ENCODE measurements at regions not wholly inside any gene's neighbourhood (a gene's known extent, or its start where the extent isn't known, plus 50 kb on each side); places are given as distances from the start of the nearest gene placed in this dataset.

DNA sequence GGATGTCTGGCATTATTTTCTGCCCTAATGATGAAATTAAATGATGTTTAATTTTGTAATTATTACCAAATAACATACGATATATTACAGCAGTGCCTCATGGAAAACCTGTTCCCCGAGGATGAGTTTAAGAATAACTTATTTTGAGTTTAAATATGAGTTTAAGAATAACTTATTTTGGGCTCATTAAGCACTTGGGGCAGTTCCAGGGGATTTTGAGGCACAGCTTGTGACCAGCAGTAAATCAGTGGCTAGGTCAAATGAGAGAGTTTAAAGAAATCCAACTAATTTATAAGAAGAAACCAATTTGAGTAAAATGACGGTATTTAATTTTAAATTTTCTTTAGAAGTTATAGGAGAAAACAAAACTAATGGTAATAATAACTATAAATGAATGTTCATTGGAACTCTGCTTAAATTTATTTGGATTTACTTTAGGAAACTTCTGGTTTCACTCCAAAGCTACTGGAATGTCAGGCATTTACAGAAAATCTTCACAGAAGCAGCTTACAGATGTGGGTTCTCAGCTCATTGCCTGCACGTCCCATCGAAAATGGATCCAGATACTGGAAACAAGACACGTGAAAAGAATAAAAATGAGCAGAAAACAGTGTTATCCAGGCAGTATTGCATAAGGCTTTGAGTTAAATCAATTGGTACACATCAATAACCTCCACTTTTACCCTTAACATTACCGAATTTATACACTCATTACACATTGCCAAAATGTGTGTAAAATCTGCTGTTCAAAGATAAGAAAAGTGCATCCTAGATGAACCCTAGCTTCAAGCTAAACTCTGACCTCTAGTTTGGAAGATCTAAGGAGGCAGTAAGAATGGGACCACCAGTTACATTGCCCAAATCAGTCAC is 784.5 kb upstream of the IGFBP3 start:
- H3K4me3 ChIP-seq (ENCODE audit: control extremely low read depth in 1 of 5, extremely low read depth in 1 of 5, insufficient read depth in 1 of 5, low read depth in 2 of 5, low read length in 4 of 5), result no peak overlapping the region
- ChIA-PET CTCF (no interaction called here), POLR2A (no interaction called here)
- no peak overlapping the region for H3K9ac ChIP-seq (ENCODE audit: low read length)
- no peak overlapping the region for H2AFZ ChIP-seq (ENCODE audit: insufficient read depth, low read depth, low read length, poor library complexity, severe bottlenecking)
- Mint-ChIP-seq H3K9me3 (ENCODE audit: insufficient read depth) (no peaks in the 10 kb centered on the region), H3K27me3 (no peaks in the 10 kb centered on the region), H3K27ac (no peak overlapping the region), H3K4me3 (no peak overlapping the region), H3K4me1 (no peaks in the 10 kb centered on the region)
- H3K4me2 ChIP-seq (replicated peaks; ENCODE audit: low read depth, low read length, poor library complexity, severe bottlenecking), result no peak overlapping the region
- H3K27me3 ChIP-seq (replicated peaks in 1 of 4; ENCODE audit: control extremely low read depth in 1 of 4, control insufficient read depth in 3 of 4, insufficient read depth in 4 of 4, low read length in 3 of 4), result no peaks in the 10 kb centered on the region
- ATAC-seq (ENCODE audit: low read depth) (no peak), DNase-seq (no peak)
- no peak for TF ChIP-seq EZH2 (IDR thresholded peaks at IDR 0.05; ENCODE audit: borderline replicate concordance, insufficient read depth, low read depth, low read length, poor library complexity, severe bottlenecking)
- TF ChIP-seq, protein P1, sequence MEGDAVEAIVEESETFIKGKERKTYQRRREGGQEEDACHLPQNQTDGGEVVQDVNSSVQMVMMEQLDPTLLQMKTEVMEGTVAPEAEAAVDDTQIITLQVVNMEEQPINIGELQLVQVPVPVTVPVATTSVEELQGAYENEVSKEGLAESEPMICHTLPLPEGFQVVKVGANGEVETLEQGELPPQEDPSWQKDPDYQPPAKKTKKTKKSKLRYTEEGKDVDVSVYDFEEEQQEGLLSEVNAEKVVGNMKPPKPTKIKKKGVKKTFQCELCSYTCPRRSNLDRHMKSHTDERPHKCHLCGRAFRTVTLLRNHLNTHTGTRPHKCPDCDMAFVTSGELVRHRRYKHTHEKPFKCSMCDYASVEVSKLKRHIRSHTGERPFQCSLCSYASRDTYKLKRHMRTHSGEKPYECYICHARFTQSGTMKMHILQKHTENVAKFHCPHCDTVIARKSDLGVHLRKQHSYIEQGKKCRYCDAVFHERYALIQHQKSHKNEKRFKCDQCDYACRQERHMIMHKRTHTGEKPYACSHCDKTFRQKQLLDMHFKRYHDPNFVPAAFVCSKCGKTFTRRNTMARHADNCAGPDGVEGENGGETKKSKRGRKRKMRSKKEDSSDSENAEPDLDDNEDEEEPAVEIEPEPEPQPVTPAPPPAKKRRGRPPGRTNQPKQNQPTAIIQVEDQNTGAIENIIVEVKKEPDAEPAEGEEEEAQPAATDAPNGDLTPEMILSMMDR (IDR thresholded peaks at IDR 0.05), result no peak
- no peaks in the 10 kb centered on the region for H3K79me2 ChIP-seq (ENCODE audit: control insufficient read depth, insufficient read depth, low read length)
- no peaks in the 10 kb centered on the region for H3K4me1 ChIP-seq (ENCODE audit: control insufficient read depth in 2 of 2, insufficient read depth in 2 of 2, low read length in 2 of 2)
- WGBS (ENCODE audit: insufficient coverage), result 83% methylated on average over 1 of the region's 7 CpGs
- intact Hi-C loops (cut with micrococcal nuclease), result no loop called here
- H3K9me3 ChIP-seq (ENCODE audit: control extremely low read depth in 1 of 3, control insufficient read depth in 2 of 3, insufficient read depth in 1 of 3, low read length in 2 of 3), result no peaks in the 10 kb centered on the region
- no peak overlapping the region for H3K27ac ChIP-seq (ENCODE audit: low read length in 2 of 2)
- no peaks in the 10 kb centered on the region for H4K20me1 ChIP-seq (ENCODE audit: control insufficient read depth, insufficient read depth, low read length, poor library complexity, severe bottlenecking)
- H3K36me3 ChIP-seq (replicated peaks in 1 of 2; ENCODE audit: control extremely low read depth in 1 of 2, control insufficient read depth in 1 of 2, extremely low read depth in 1 of 2, insufficient read depth in 2 of 2, low read length in 1 of 2), result no peaks in the 10 kb centered on the region

DNA sequence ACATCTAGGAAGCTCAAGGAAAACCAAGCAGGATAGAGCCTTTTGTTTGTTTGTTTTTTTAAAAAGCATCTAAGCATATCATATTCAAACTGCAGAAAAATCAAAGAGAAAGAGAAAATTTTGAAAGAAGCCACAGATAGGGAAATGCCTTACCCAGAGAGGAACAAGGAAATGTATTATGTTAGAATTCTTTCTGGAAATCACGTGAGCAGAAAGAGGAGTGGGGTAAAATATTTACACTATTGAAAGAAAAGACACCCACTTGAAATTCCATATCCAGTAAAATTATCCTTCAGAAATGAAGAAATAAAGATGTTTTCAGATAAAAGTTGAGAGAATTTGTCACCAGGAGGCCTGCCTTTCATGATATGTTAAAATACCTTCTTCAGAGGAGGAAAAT is 775.7 kb upstream of the IGFBP3 start:
- ATAC-seq (ENCODE audit: low read depth) (no peak), DNase-seq (no peak)
- no peaks in the 10 kb centered on the region for H3K27me3 ChIP-seq (replicated peaks in 1 of 4; ENCODE audit: control extremely low read depth in 1 of 4, control insufficient read depth in 3 of 4, insufficient read depth in 4 of 4, low read length in 3 of 4)
- H3K79me2 ChIP-seq (ENCODE audit: control insufficient read depth, insufficient read depth, low read length), result no peaks in the 10 kb centered on the region
- intact Hi-C loops (cut with micrococcal nuclease), result no loop called here
- no peak overlapping the region for H3K4me2 ChIP-seq (replicated peaks; ENCODE audit: low read depth, low read length, poor library complexity, severe bottlenecking)
- no peaks in the 10 kb centered on the region for H3K4me1 Mint-ChIP-seq
- ChIA-PET CTCF (no interaction called here), POLR2A (no interaction called here)
- TF ChIP-seq, protein P1 (IDR thresholded peaks at IDR 0.05), result no peak
- no peak for TF ChIP-seq EZH2 (IDR thresholded peaks at IDR 0.05; ENCODE audit: borderline replicate concordance, insufficient read depth, low read depth, low read length, poor library complexity, severe bottlenecking)
- no peak overlapping the region for H3K4me3 ChIP-seq (ENCODE audit: control extremely low read depth in 1 of 5, extremely low read depth in 1 of 5, insufficient read depth in 1 of 5, low read depth in 2 of 5, low read length in 4 of 5)
- H3K27ac ChIP-seq (ENCODE audit: low read length in 2 of 2), result no peak overlapping the region
- no peaks in the 10 kb centered on the region for H3K36me3 ChIP-seq (replicated peaks in 1 of 2; ENCODE audit: control extremely low read depth in 1 of 2, control insufficient read depth in 1 of 2, extremely low read depth in 1 of 2, insufficient read depth in 2 of 2, low read length in 1 of 2)
- H2AFZ ChIP-seq (ENCODE audit: insufficient read depth, low read depth, low read length, poor library complexity, severe bottlenecking), result no peak overlapping the region
- H3K4me3 Mint-ChIP-seq, result no peak overlapping the region
- H3K9ac ChIP-seq (ENCODE audit: low read length), result no peak overlapping the region
- H4K20me1 ChIP-seq (ENCODE audit: control insufficient read depth, insufficient read depth, low read length, poor library complexity, severe bottlenecking), result no peaks in the 10 kb centered on the region
- WGBS (ENCODE audit: insufficient coverage), result no CpG with 5 or more reads among the region's 1 CpG
- H3K4me1 ChIP-seq (ENCODE audit: control insufficient read depth in 2 of 2, insufficient read depth in 2 of 2, low read length in 2 of 2), result no peaks in the 10 kb centered on the region
- H3K9me3 Mint-ChIP-seq (ENCODE audit: insufficient read depth), result peaks cover 2% of the 10 kb centered on the region
- no peaks in the 10 kb centered on the region for H3K27me3 Mint-ChIP-seq
- no peaks in the 10 kb centered on the region for H3K9me3 ChIP-seq (ENCODE audit: control extremely low read depth in 1 of 3, control insufficient read depth in 2 of 3, insufficient read depth in 1 of 3, low read length in 2 of 3)
- H3K27ac Mint-ChIP-seq, result no peak overlapping the region
